SK-N-SH treated with all-trans-retinoic acid at 6 μM for 48 hours (cell line): ENCODE measurements at regions not wholly inside any gene's neighbourhood (a gene's known extent, or its start where the extent isn't known, plus 50 kb on each side); places are given as distances from the start of the nearest gene placed in this dataset.

Source experiments
- ATAC-seq: fragments of 200-7000 bp; cut with Tn5 transposase; 3 replicates; pipeline ENCODE4 v1.9.1; 2020; ENCODE audit warnings: mild to moderate bottlenecking, moderate library complexity
- ARNTL ChIP-seq: fragments of 450-650 bp; formaldehyde crosslinking; IDR thresholded peaks from 2 replicates; pipeline ENCODE4 v1.5.0; 2020; ENCODE audit warnings: low read depth, mild to moderate bottlenecking, moderate library complexity, borderline replicate concordance
- BACH2 ChIP-seq: fragments of 250-450 bp; sonication (Bioruptor Pico); IDR thresholded peaks from 2 replicates; pipeline ENCODE4 v1.9.0; 2021; ENCODE audit warnings: mild to moderate bottlenecking, borderline replicate concordance
- CREB5 ChIP-seq: fragments of 250-450 bp; sonication (Bioruptor Pico); IDR thresholded peaks from 2 replicates; pipeline ENCODE4 v1.5.1; 2020; ENCODE audit warnings: low read depth, mild to moderate bottlenecking, moderate library complexity
- CSDC2 ChIP-seq: fragments of 250-450 bp; sonication (Bioruptor Pico); IDR thresholded peaks from 2 replicates; pipeline ENCODE4 v1.5.0; 2020; ENCODE audit warnings: mild to moderate bottlenecking, moderate library complexity
- CSRNP3 ChIP-seq: fragments of 250-450 bp; sonication (Bioruptor Pico); IDR thresholded peaks from 2 replicates; pipeline ENCODE4 v1.5.1; 2021; ENCODE audit warnings: mild to moderate bottlenecking, moderate library complexity
- ESRRG ChIP-seq: fragments of 250-450 bp; sonication (Bioruptor Pico); IDR thresholded peaks from 2 replicates; pipeline ENCODE4 v1.6.1; 2021; ENCODE audit warnings: mild to moderate bottlenecking
- GLIS3 ChIP-seq: fragments of 250-450 bp; sonication (Bioruptor Pico); IDR thresholded peaks from 2 replicates; pipeline ENCODE4 v1.5.0; 2020; ENCODE audit warnings: mild to moderate bottlenecking, moderate library complexity
- ISL1 ChIP-seq: fragments of 250-450 bp; sonication (Bioruptor Pico); IDR thresholded peaks from 2 replicates; pipeline ENCODE4 v2.1.2; 2022; ENCODE audit warnings: mild to moderate bottlenecking, moderate library complexity
- OSR1 ChIP-seq: fragments of 250-450 bp; sonication (Bioruptor Pico); IDR thresholded peaks from 2 replicates; pipeline ENCODE4 v1.8.0; 2022; ENCODE audit warnings: moderate library complexity, mild to moderate bottlenecking, inconsistent platforms
- PATZ1 ChIP-seq: fragments of 250-450 bp; sonication (Bioruptor Pico); IDR thresholded peaks from 2 replicates; pipeline ENCODE4 v1.8.0; 2020; ENCODE audit warnings: mild to moderate bottlenecking, moderate library complexity, borderline replicate concordance
- POU6F1 ChIP-seq: fragments of 250-450 bp; sonication (Bioruptor Pico); IDR thresholded peaks from 2 replicates; pipeline ENCODE4 v1.8.0; 2021; ENCODE audit warnings: low read depth, mild to moderate bottlenecking, moderate library complexity, borderline replicate concordance
- PPARA ChIP-seq: fragments of 250-450 bp; sonication (Bioruptor Pico); IDR thresholded peaks from 2 replicates; pipeline ENCODE4 v1.5.0; 2020; ENCODE audit warnings: mild to moderate bottlenecking, borderline replicate concordance
- RARB ChIP-seq: fragments of 250-450 bp; sonication (Bioruptor Pico); IDR thresholded peaks from 2 replicates; pipeline ENCODE4 v1.8.0; 2021; ENCODE audit warnings: mild to moderate bottlenecking, moderate library complexity
- SNAI2 ChIP-seq: fragments of 250-450 bp; sonication (Bioruptor Pico); IDR thresholded peaks from 2 replicates; pipeline ENCODE4 v1.5.0; 2020; ENCODE audit warnings: mild to moderate bottlenecking, moderate library complexity
- TCF4 ChIP-seq: fragments of 250-450 bp; sonication (Bioruptor Pico); IDR thresholded peaks from 2 replicates; pipeline ENCODE4 v1.8.0; 2021; ENCODE audit warnings: mild to moderate bottlenecking, moderate library complexity, borderline replicate concordance
- TOX ChIP-seq: fragments of 250-450 bp; sonication (Bioruptor Pico); IDR thresholded peaks from 2 replicates; pipeline ENCODE4 v1.8.0; 2021; ENCODE audit warnings: mild to moderate bottlenecking, moderate library complexity, borderline replicate concordance
- TSHZ2 ChIP-seq: fragments of 250-450 bp; sonication (Bioruptor Pico); IDR thresholded peaks from 2 replicates; pipeline ENCODE4 v1.5.0; 2020; ENCODE audit warnings: mild to moderate bottlenecking, moderate library complexity
- ZC3H10 ChIP-seq: fragments of 250-450 bp; sonication (Bioruptor Pico); IDR thresholded peaks from 2 replicates; pipeline ENCODE4 v1.5.1; 2021; ENCODE audit warnings: mild to moderate bottlenecking, moderate library complexity
- ZFP3 ChIP-seq: fragments of 250-450 bp; sonication (Bioruptor Pico); IDR thresholded peaks from 2 replicates; pipeline ENCODE4 v1.5.0; 2020; ENCODE audit warnings: mild to moderate bottlenecking, moderate library complexity
- ZFP30 ChIP-seq: fragments of 450-650 bp; formaldehyde crosslinking; IDR thresholded peaks from 2 replicates; pipeline ENCODE4 v1.5.0; 2022; ENCODE audit warnings: mild to moderate bottlenecking, moderate library complexity
- ZNF565 ChIP-seq: fragments of 450-650 bp; formaldehyde crosslinking; conservative IDR thresholded peaks from 2 replicates; pipeline ENCODE4 v1.5.0; 2020; ENCODE audit warnings: low read depth, mild to moderate bottlenecking, moderate library complexity
- ZNF8 ChIP-seq: fragments of 450-650 bp; formaldehyde crosslinking; IDR thresholded peaks from 2 replicates; pipeline ENCODE4 v1.5.0; 2020; ENCODE audit warnings: mild to moderate bottlenecking, moderate library complexity

GRCh38 chr19:28239270-28239669 lies 973.7 kb downstream of the UQCRFS1 start:
- TF ChIP-seq TOX: no peak
- TF ChIP-seq CSRNP3 (CRISPR knock-in tag): no peak
- no peak for TF ChIP-seq PPARA (CRISPR knock-in tag)
- TF ChIP-seq ZFP30 (CRISPR knock-in tag): no peak
- TF ChIP-seq ZNF8 (CRISPR knock-in tag): no peak

GRCh38 chr19:28238270-28238820 lies 974.6 kb downstream of the UQCRFS1 start:
- TF ChIP-seq ZC3H10 (no peak), ZNF565 (CRISPR knock-in tag) (no peak), OSR1 (CRISPR knock-in tag) (no peak), ZNF8 (CRISPR knock-in tag) (no peak), ZFP30 (CRISPR knock-in tag) (no peak), ISL1 (CRISPR knock-in tag) (no peak), POU6F1 (CRISPR knock-in tag) (no peak), CREB5 (CRISPR knock-in tag) (no peak), ARNTL (CRISPR knock-in tag) (no peak), RARB (CRISPR knock-in tag) (no peak), SNAI2 (CRISPR knock-in tag) (no peak), PATZ1 (CRISPR knock-in tag) (no peak), ESRRG (CRISPR knock-in tag) (no peak), TCF4 (CRISPR knock-in tag) (no peak), CSDC2 (CRISPR knock-in tag) (no peak)
- ATAC-seq: no peak

More at GRCh38 chr19:28239270-28239669, 973.7 kb downstream of the UQCRFS1 start:
- no peak for ATAC-seq

GRCh38 chr19:28235606-28236125 lies 977.3 kb downstream of the UQCRFS1 start:
- no peak for ATAC-seq
- TF ChIP-seq CSDC2 (CRISPR knock-in tag) (no peak), TOX (no peak), CREB5 (CRISPR knock-in tag) (no peak), ARNTL (CRISPR knock-in tag) (no peak), BACH2 (no peak), ZFP3 (CRISPR knock-in tag) (no peak), GLIS3 (CRISPR knock-in tag) (no peak), OSR1 (CRISPR knock-in tag) (no peak), ESRRG (CRISPR knock-in tag) (no peak), TSHZ2 (CRISPR knock-in tag) (no peak), TCF4 (CRISPR knock-in tag) (no peak), CSRNP3 (CRISPR knock-in tag) (no peak), PATZ1 (CRISPR knock-in tag) (no peak), ZFP30 (CRISPR knock-in tag) (no peak)
